ENCODE measurements at regions not wholly inside any gene's neighbourhood (a gene's known extent, or its start where the extent isn't known, plus 50 kb on each side); places are given as distances from the start of the nearest gene placed in this dataset.

GRCh38 chr13:99125326-99125915 lies 75.2 kb upstream of the UBAC2 start:
- DNase-seq, result peak; percentile 58

- no peak for DNase-seq
These were observed 73.8 kb upstream of the UBAC2 start for GRCh38 chr13:99126821-99127220.

GRCh38 chr13:99129050-99129449 lies 71.6 kb upstream of the UBAC2 start:
- no peak for DNase-seq

- no peak for DNase-seq
These were observed 70.7 kb upstream of the UBAC2 start for GRCh38 chr13:99129951-99130350.

GRCh38 chr13:99131410-99131809 lies 69.2 kb upstream of the UBAC2 start:
- DNase-seq, result no peak

- DNase-seq, result no peak
These were observed 68.3 kb upstream of the UBAC2 start for GRCh38 chr13:99132295-99132835.

- no peak for DNase-seq
These were observed 67.4 kb upstream of the UBAC2 start for GRCh38 chr13:99133230-99133629.

GRCh38 chr13:99133848-99134247 lies 66.8 kb upstream of the UBAC2 start:
- DNase-seq, result no peak

GRCh38 chr13:99135591-99135990 lies 65.1 kb upstream of the UBAC2 start:
- DNase-seq, result no peak

- no peak for DNase-seq
These were observed 64.2 kb upstream of the UBAC2 start for GRCh38 chr13:99136427-99136954.

- DNase-seq, result no peak
These were observed 59.8 kb upstream of the UBAC2 start for GRCh38 chr13:99140831-99141230.

- DNase-seq, result no peak
These were observed 56.8 kb upstream of the UBAC2 start for GRCh38 chr13:99143904-99144303.

GRCh38 chr13:99144306-99144705 lies 56.3 kb upstream of the UBAC2 start:
- DNase-seq, result no peak

- no peak for DNase-seq
These were observed 55.2 kb upstream of the UBAC2 start for GRCh38 chr13:99145461-99145860.

GRCh38 chr13:99150575-99151361 lies 49.9 kb upstream of the UBAC2 start:
- DNase-seq, result no peak
